Amniotic epithelial cell (primary cell): ENCODE measurements at regions not wholly inside any gene's neighbourhood (a gene's known extent, or its start where the extent isn't known, plus 50 kb on each side); places are given as distances from the start of the nearest gene placed in this dataset.

Experiments
- DNase-seq: peaks from one replicate; pipeline ENCODE4 v3.0.0-alpha.2; 2010; ENCODE audit warnings: low read depth

- no peak for DNase-seq
Observed at GRCh38 chr4:126038502-126039144, 723.9 kb downstream of the FAT4 start.

GRCh38 chr4:126046081-126046614, 731.4 kb downstream of the FAT4 start:
- DNase-seq, result no peak

- no peak for DNase-seq
Observed at GRCh38 chr4:126047114-126047513, 732.4 kb downstream of the FAT4 start.

- DNase-seq, result peak; percentile 67
Observed at GRCh38 chr4:126051689-126052424, 737.1 kb downstream of the FAT4 start.

GRCh38 chr4:126056116-126056650, 741.4 kb downstream of the FAT4 start:
- no peak for DNase-seq

GRCh38 chr4:126057371-126057770, 742.6 kb downstream of the FAT4 start:
- DNase-seq, result no peak

GRCh38 chr4:126058596-126058995, 743.8 kb downstream of the FAT4 start:
- DNase-seq, result peak; percentile 38

GRCh38 chr4:126061655-126062054, 746.9 kb downstream of the FAT4 start:
- no peak for DNase-seq

- no peak for DNase-seq
Observed at GRCh38 chr4:126065016-126065415, 750.3 kb downstream of the FAT4 start.

- DNase-seq, result peak; percentile 9
Observed at GRCh38 chr4:126071346-126072333, 756.9 kb downstream of the FAT4 start.

GRCh38 chr4:126081336-126081735, 766.6 kb downstream of the FAT4 start:
- DNase-seq, result no peak

GRCh38 chr4:126086041-126086440, 771.3 kb downstream of the FAT4 start:
- no peak for DNase-seq

GRCh38 chr4:126087101-126087500, 772.3 kb downstream of the FAT4 start:
- no peak for DNase-seq

GRCh38 chr4:126097155-126097799, 782.5 kb downstream of the FAT4 start:
- DNase-seq, result no peak

GRCh38 chr4:126106658-126107057, 791.9 kb downstream of the FAT4 start:
- no peak for DNase-seq

GRCh38 chr4:126109836-126110235, 795.1 kb downstream of the FAT4 start:
- no peak for DNase-seq

GRCh38 chr4:126113058-126113457, 798.3 kb downstream of the FAT4 start:
- no peak for DNase-seq

GRCh38 chr4:126123611-126124325, 809.0 kb downstream of the FAT4 start:
- peak; percentile 40 for DNase-seq

- no peak for DNase-seq
Observed at GRCh38 chr4:126124818-126125217, 810.1 kb downstream of the FAT4 start.

GRCh38 chr4:126130215-126130614, 815.5 kb downstream of the FAT4 start:
- DNase-seq, result no peak
